ENCODE measurements at regions not wholly inside any gene's neighbourhood (a gene's known extent, or its start where the extent isn't known, plus 50 kb on each side); places are given as distances from the start of the nearest gene placed in this dataset.
"Not testable (repeated sequence)": the region's sequence is repeated elsewhere in the genome, so short reads cannot be mapped to it uniquely, and the experiment has no call there.

- in situ Hi-C loops (cut with MboI; ENCODE audit: low pct_unique_long_range_greater_than_20kb, low sequenced_read_pairs) = no loop called here
- DNase-seq = no peak
Observed at GRCh38 chr2:47631306-47631705, 60.5 kb upstream of the KCNK12 start.

GRCh38 chr2:47629501-47630460 lies 59.0 kb upstream of the KCNK12 start:
- in situ Hi-C loops (cut with MboI; ENCODE audit: low pct_unique_long_range_greater_than_20kb, low sequenced_read_pairs) = no loop called here
- no peak for DNase-seq

- in situ Hi-C loops (cut with MboI; ENCODE audit: low pct_unique_long_range_greater_than_20kb, low sequenced_read_pairs) = no loop called here
- DNase-seq = no peak
Observed at GRCh38 chr2:47628904-47629303, 58.1 kb upstream of the KCNK12 start.

GRCh38 chr2:47626664-47627063 lies 55.9 kb upstream of the KCNK12 start:
- no peak for DNase-seq
- in situ Hi-C loops (cut with MboI; ENCODE audit: low pct_unique_long_range_greater_than_20kb, low sequenced_read_pairs) = no loop called here

GRCh38 chr2:47623140-47623539 lies 52.4 kb upstream of the KCNK12 start:
- DNase-seq = peak; percentile 41
- in situ Hi-C loops (cut with MboI; ENCODE audit: low pct_unique_long_range_greater_than_20kb, low sequenced_read_pairs) = not testable (repeated sequence)

GRCh38 chr2:47620770-47621437 lies 50.1 kb upstream of the KCNK12 start:
- in situ Hi-C loops (cut with MboI; ENCODE audit: low pct_unique_long_range_greater_than_20kb, low sequenced_read_pairs) = no loop called here
- DNase-seq = no peak
